MCF 10A (cell line): ENCODE measurements at regions not wholly inside any gene's neighbourhood (a gene's known extent, or its start where the extent isn't known, plus 50 kb on each side); places are given as distances from the start of the nearest gene placed in this dataset.

Experiments used
- BruUV-seq: library from RNA; stranded (reverse); fragments of 400-500 nt; replicated peaks from 2 replicates; lab custom pipeline; 2021; lab: Mats Ljungman, UMichigan
- CTCF ChIA-PET: fragments of 300-600 bp; sonication (Branson Sonifier 250); formaldehyde crosslinking; extraction: SDS; loops from one replicate; lab custom pipeline; 2021; ENCODE audit warnings: antibody characterized with exemption, inconsistent platforms; lab: Yijun Ruan, JAX
- POLR2A ChIA-PET: fragments of 300-600, 350-650 bp; sonication (Branson Sonifier 250); formaldehyde crosslinking; extraction: SDS; loops from one replicate; lab custom pipeline; 2020; ENCODE audit warnings: antibody characterized with exemption, inconsistent platforms; lab: Yijun Ruan, JAX
- DNase-seq: peaks from one replicate; pipeline ENCODE4 v3.0.0-alpha.2; 2018; ENCODE audit not compliant: unreplicated experiment
- H3K27ac Mint-ChIP-seq: one replicate; pipeline ENCODE4 v1.8.0; 2022; ENCODE audit warnings: mild to moderate bottlenecking, low read depth, mixed read lengths; ENCODE audit not compliant: unreplicated experiment
- H3K27me3 Mint-ChIP-seq: one replicate; pipeline ENCODE4 v1.8.0; 2022; ENCODE audit warnings: mixed read lengths; ENCODE audit not compliant: insufficient read depth, unreplicated experiment
- H3K36me3 Mint-ChIP-seq: one replicate; pipeline ENCODE4 v1.8.0; 2022; ENCODE audit warnings: mild to moderate bottlenecking, moderate library complexity, mixed read lengths; ENCODE audit not compliant: insufficient read depth, unreplicated experiment
- H3K4me1 Mint-ChIP-seq: one replicate; pipeline ENCODE4 v1.8.0; 2022; ENCODE audit warnings: mixed read lengths; ENCODE audit not compliant: insufficient read depth, unreplicated experiment
- H3K4me3 Mint-ChIP-seq: one replicate; pipeline ENCODE4 v1.8.0; 2022; ENCODE audit warnings: mild to moderate bottlenecking, moderate library complexity, mixed read lengths; ENCODE audit not compliant: unreplicated experiment
- H3K9me3 Mint-ChIP-seq: one replicate; pipeline ENCODE4 v1.8.0; 2022; ENCODE audit warnings: mixed read lengths; ENCODE audit not compliant: unreplicated experiment
- CTCF ChIP-seq: fragments of 200-600 bp; IDR thresholded peaks from one replicate; pipeline ENCODE4 v1.8.0; 2022; ENCODE audit warnings: antibody characterized with exemption, mild to moderate bottlenecking; ENCODE audit not compliant: unreplicated experiment
- intact Hi-C: fragments of 100-400 bp; cut with micrococcal nuclease; formaldehyde crosslinking; loops from 2 replicates; pipeline ENCODE4 v1.14.1; 2022

DNA sequence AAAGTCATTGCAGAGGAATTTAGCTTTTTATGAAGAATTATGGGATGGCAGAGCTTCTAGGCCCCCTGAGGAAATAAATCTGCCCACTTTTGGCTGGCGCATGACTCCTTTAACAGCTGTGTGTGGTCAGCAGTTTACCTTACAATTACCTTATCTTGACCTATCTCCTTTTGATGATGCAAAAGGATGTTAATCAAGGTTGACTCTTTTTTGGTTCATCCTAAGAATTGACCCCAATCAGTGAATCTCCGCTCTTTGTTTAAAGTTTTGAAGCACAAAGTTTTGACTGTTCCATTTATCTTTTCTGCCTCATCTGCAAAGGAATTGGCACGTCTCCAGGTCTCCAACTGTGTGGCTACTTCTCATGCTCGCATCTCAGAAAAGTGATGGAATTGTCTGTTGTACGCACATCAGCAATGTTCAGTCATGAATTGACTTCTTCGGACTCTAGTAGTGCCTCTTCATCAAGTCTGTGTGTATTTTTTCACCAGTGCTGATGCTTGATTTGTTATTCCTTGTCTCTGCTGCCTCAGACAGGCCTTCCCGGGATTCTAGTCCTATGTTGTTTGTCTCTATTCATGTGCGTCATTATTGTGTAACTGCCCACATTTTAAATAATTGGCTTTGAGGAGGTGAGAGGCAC lies 196.2 kb upstream of the CFAP20DC start:
- DNase-seq: no peak
- no peak for TF ChIP-seq CTCF
- no peaks in the 10 kb centered on the region for H3K27me3 Mint-ChIP-seq
- POLR2A ChIA-PET: interaction anchor here (0.7 to 1.1 kb wide), 2 partner anchors 12 to 88 kb away, joined by 3 to 5 read pairs; no protein-coding TSS in a partner anchor
- CTCF ChIA-PET: no interaction called here
- no peaks in the 10 kb centered on the region for H3K36me3 Mint-ChIP-seq
- H3K4me1 Mint-ChIP-seq: no peaks in the 10 kb centered on the region
- H3K9me3 Mint-ChIP-seq: no peaks in the 10 kb centered on the region
- no TSS peak for BruUV-seq
- H3K4me3 Mint-ChIP-seq: no peak overlapping the region
- no peak overlapping the region for H3K27ac Mint-ChIP-seq
- intact Hi-C loops: no loop called here

DNA sequence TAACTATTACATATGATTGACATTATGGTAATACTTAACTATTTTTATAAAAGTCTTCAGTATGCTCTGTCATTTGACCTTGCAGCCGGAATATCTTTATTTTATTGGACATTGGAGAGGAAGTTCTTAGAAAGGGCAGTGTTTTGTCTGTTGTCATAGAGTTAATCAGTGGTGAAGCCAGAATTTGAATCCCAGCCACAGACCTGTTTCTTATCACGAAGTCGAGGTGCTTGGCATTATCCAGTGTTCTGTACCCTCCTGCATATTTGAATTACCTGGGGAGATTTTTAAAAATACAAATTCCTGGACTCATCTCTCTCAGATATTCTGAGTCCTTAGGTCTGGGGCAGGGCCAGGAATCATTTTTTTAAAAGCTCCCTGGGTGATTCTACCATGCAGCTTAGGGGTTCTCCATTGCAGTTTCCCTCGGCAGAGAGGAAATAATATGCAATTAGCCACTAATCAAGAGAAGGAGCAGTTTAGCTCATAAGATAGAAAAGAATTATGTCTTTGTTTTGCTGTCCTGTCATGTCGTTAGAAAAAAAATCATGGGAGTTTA lies 195.6 kb upstream of the CFAP20DC start:
- no peak for DNase-seq
- H3K27ac Mint-ChIP-seq: no peak overlapping the region
- no TSS peak for BruUV-seq
- ChIA-PET CTCF (interaction anchor here (0.6 kb wide), 2 partner anchors 527 to 611 kb away, joined by 3 read pairs; no protein-coding TSS in a partner anchor), POLR2A (interaction anchor here (0.9 to 1.1 kb wide), 2 partner anchors 8 to 13 kb away, joined by 3 read pairs; no protein-coding TSS in a partner anchor)
- intact Hi-C loops: no loop called here
- H3K4me3 Mint-ChIP-seq: no peak overlapping the region
- no peak for TF ChIP-seq CTCF
- no peaks in the 10 kb centered on the region for H3K4me1 Mint-ChIP-seq
- H3K9me3 Mint-ChIP-seq: no peaks in the 10 kb centered on the region
- H3K36me3 Mint-ChIP-seq: no peaks in the 10 kb centered on the region
- no peaks in the 10 kb centered on the region for H3K27me3 Mint-ChIP-seq

DNA sequence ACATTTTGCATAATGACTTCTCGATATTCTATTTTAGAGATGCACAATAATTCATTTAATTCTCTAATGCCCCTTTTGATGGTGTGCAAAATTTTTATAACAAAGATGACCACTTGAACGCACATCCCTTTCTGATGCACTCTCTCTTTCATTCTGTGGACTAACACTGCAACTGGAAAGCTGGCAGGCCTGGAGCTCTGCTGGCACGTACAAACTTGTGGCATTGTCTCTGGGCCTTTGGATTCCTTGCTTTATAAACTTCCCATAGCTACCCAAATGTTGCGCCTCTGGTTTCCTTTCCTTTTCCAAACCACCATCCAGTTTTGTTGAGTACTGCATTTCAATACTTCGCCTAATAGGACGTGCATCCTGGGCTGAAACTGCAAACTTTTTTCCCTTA lies 194.5 kb upstream of the CFAP20DC start:
- DNase-seq: no peak
- no peak overlapping the region for H3K4me3 Mint-ChIP-seq
- TF ChIP-seq CTCF: no peak
- no peak overlapping the region for H3K27ac Mint-ChIP-seq
- no peaks in the 10 kb centered on the region for H3K36me3 Mint-ChIP-seq
- POLR2A ChIA-PET: interaction anchor here (0.9 kb wide), 1 partner anchor 9 kb away, joined by 3 read pairs; no protein-coding TSS in a partner anchor
- no peaks in the 10 kb centered on the region for H3K27me3 Mint-ChIP-seq
- CTCF ChIA-PET: interaction anchor here (0.6 to 1.2 kb wide), 4 partner anchors 42 to 447 kb away, joined by 3 read pairs; no protein-coding TSS in a partner anchor
- no peaks in the 10 kb centered on the region for H3K4me1 Mint-ChIP-seq
- BruUV-seq: no TSS peak
- intact Hi-C loops: no loop called here
- no peaks in the 10 kb centered on the region for H3K9me3 Mint-ChIP-seq

DNA sequence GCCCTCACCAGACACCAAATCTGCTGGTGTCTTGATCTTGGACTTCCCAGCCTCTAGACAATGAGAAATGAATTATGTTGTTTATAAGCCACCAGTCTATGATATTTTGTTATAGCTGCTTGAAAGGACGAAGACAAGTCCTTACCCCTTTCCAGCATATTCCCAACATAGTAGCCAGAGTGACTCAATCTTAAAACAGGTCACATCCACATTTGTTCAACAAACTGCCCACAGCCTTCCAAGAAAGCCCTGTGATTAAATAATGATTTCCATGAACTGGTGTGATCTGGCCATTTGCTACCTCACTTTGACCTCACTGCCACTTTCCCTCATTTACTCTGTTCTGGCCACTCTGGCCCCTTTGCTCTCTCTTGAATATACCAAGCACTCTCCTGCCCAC lies 193.7 kb upstream of the CFAP20DC start:
- CTCF ChIA-PET: interaction anchor here (0.6 to 1.2 kb wide), 3 partner anchors 43 to 1415 kb away, joined by 3 to 4 read pairs (median 3); no protein-coding TSS in a partner anchor

More for the DNA sequence above, 193.7 kb upstream of the CFAP20DC start:
- H3K27me3 Mint-ChIP-seq: no peaks in the 10 kb centered on the region
- intact Hi-C loops: no loop called here
- H3K4me1 Mint-ChIP-seq: no peaks in the 10 kb centered on the region
- no peak for DNase-seq
- POLR2A ChIA-PET: no interaction called here
- H3K36me3 Mint-ChIP-seq: no peaks in the 10 kb centered on the region
- no peak overlapping the region for H3K4me3 Mint-ChIP-seq
- H3K27ac Mint-ChIP-seq: no peak overlapping the region
- no peaks in the 10 kb centered on the region for H3K9me3 Mint-ChIP-seq
- no peak for TF ChIP-seq CTCF
- BruUV-seq: no TSS peak
